ENCODE measurements at regions not wholly inside any gene's neighbourhood (a gene's known extent, or its start where the extent isn't known, plus 50 kb on each side); places are given as distances from the start of the nearest gene placed in this dataset.

- no peak overlapping the region for H3K4me2 ChIP-seq (ENCODE audit: insufficient read depth, insufficient read length, low read length)
- H3K4me3 Mint-ChIP-seq, result no peak overlapping the region
- H4K8ac ChIP-seq (replicated peaks; ENCODE audit: insufficient read length, low read depth, low read length), result no peak overlapping the region
- no peaks in the 10 kb centered on the region for H3K36me3 Mint-ChIP-seq (ENCODE audit: insufficient read depth in 1 of 3, low read depth in 3 of 3)
- no peaks in the 10 kb centered on the region for H3K4me1 ChIP-seq (ENCODE audit: insufficient read depth, low read length)
- peaks cover 0 to 5% of the 10 kb centered on the region in 2 experiments; a peak in 2 of 4 replicates for H3K4me1 Mint-ChIP-seq
- H3K9ac ChIP-seq (ENCODE audit: extremely low read depth, insufficient read length, low read length), result no peak overlapping the region
- no peak overlapping the region for H3T11ph ChIP-seq (ENCODE audit: low read length)
- no peak overlapping the region for H2AFZ ChIP-seq (ENCODE audit: low read length)
- no peaks in the 10 kb centered on the region for H3K9me3 Mint-ChIP-seq
- H4K5ac ChIP-seq (ENCODE audit: insufficient read length, low read depth, low read length), result no peak overlapping the region
- H3K79me2 ChIP-seq (ENCODE audit: insufficient read depth, low read length), result no peaks in the 10 kb centered on the region
- no peak overlapping the region for H3K27ac ChIP-seq (ENCODE audit: insufficient read length, low read depth, low read length)
- H3K23me2 ChIP-seq (ENCODE audit: insufficient read length, low read depth, low read length, poor library complexity, severe bottlenecking), result no peaks in the 10 kb centered on the region
- no peak overlapping the region for H3K14ac ChIP-seq (ENCODE audit: insufficient read depth, low read length)
- no peak overlapping the region for H2BK15ac ChIP-seq (ENCODE audit: low read depth, low read length)
- H2BK5ac ChIP-seq (ENCODE audit: insufficient read length, low read length), result no peak overlapping the region
- H2AK5ac ChIP-seq (ENCODE audit: insufficient read length, low read length), result no peak overlapping the region
- H3K56ac ChIP-seq (ENCODE audit: insufficient read length, low read depth, low read length), result no peak overlapping the region
- DNase-seq, result no peak
- H3K79me1 ChIP-seq (ENCODE audit: insufficient read depth, low read depth, low read length, poor library complexity, severe bottlenecking), result no peaks in the 10 kb centered on the region
- H2BK12ac ChIP-seq (ENCODE audit: insufficient read length, low read depth, low read length), result no peak overlapping the region
- no CpG with 5 or more reads among the region's 3 CpGs for WGBS (ENCODE audit: extremely low coverage, insufficient read length, low lambda C conversion rate)
- no peak overlapping the region for H2BK120ac ChIP-seq (ENCODE audit: low read depth, low read length, poor library complexity, severe bottlenecking)
- H3K9me3 ChIP-seq (ENCODE audit: control insufficient read depth, low read depth, low read length), result no peaks in the 10 kb centered on the region
- H3K4ac ChIP-seq (ENCODE audit: low read depth, low read length), result no peak overlapping the region
- no peak overlapping the region for H3K18ac ChIP-seq (ENCODE audit: insufficient read length, low read depth, low read length)
- H2BK20ac ChIP-seq (ENCODE audit: low read depth, low read length, poor library complexity, severe bottlenecking), result no peak overlapping the region
- H3K27me3 Mint-ChIP-seq (ENCODE audit: low read depth), result no peaks in the 10 kb centered on the region; the same call in 1 of the 2 replicates
- no peak overlapping the region for H3K23ac ChIP-seq (ENCODE audit: insufficient read length, low read depth, low read length)
- H4K20me1 ChIP-seq (ENCODE audit: control insufficient read depth, insufficient read depth, insufficient read length), result no peaks in the 10 kb centered on the region
- TF ChIP-seq CTCF (conservative IDR thresholded peaks at IDR 0.05), result no peak
- no peak overlapping the region for H3K27ac Mint-ChIP-seq
- H4K91ac ChIP-seq (ENCODE audit: insufficient read length, low read depth, low read length), result no peak overlapping the region
- H3K27me3 ChIP-seq (ENCODE audit: insufficient read depth, low read length), result no peaks in the 10 kb centered on the region
Observed at GRCh38 chr10:4063717-4064116, 278.7 kb upstream of the KLF6 start.
